BJ (cell line): ENCODE measurements at regions not wholly inside any gene's neighbourhood (a gene's known extent, or its start where the extent isn't known, plus 50 kb on each side); places are given as distances from the start of the nearest gene placed in this dataset.

Experiments used
- CTCF ChIA-PET: fragments of 350-600 bp; formaldehyde crosslinking; extraction: SDS; loops from one replicate; lab custom pipeline; 2021; ENCODE audit warnings: antibody characterized with exemption, inconsistent platforms; lab: Yijun Ruan, JAX
- POLR2A ChIA-PET: fragments of 300-600 bp; sonication (Branson Sonifier 250); formaldehyde crosslinking; extraction: SDS; loops from one replicate; lab custom pipeline; 2021; ENCODE audit warnings: antibody characterized with exemption; lab: Charles Lee
- DNase-seq: peaks from one replicate; pipeline ENCODE4 v3.0.0-alpha.2; 2011; ENCODE audit warnings: low read depth
- H3K27me3 ChIP-seq: 2 replicates; pipeline ENCODE4 v1.6.0; 2011; ENCODE audit warnings: low read length; ENCODE audit not compliant: control insufficient read depth, insufficient read depth
- H3K36me3 ChIP-seq: 2 replicates; pipeline ENCODE4 v1.5.1; 2011; ENCODE audit warnings: low read length; ENCODE audit not compliant: control insufficient read depth, insufficient read depth
- H3K4me3 ChIP-seq: 2 replicates; pipeline ENCODE4 v1.5.1; 2011; ENCODE audit warnings: low read depth, mild to moderate bottlenecking, control low read depth, low read length
- CTCF ChIP-seq: IDR thresholded peaks from 2 replicates; pipeline ENCODE4 v1.5.1; 2011; ENCODE audit warnings: low read depth, mild to moderate bottlenecking, control low read depth, inconsistent platforms, low read length, moderate library complexity; ENCODE audit not compliant: insufficient read depth

- POLR2A ChIA-PET = no interaction called here
- no peak for TF ChIP-seq CTCF
- Histone ChIP-seq H3K4me3 (no peak overlapping the region), H3K27me3 (no peaks in the 10 kb centered on the region), H3K36me3 (no peaks in the 10 kb centered on the region)
- CTCF ChIA-PET = no interaction called here
- DNase-seq = no peak
Observed at GRCh38 chr20:55229451-55229850, 754.1 kb downstream of the DOK5 start.

GRCh38 chr20:55216525-55217242 lies 741.3 kb downstream of the DOK5 start:
- no peak for DNase-seq
- Histone ChIP-seq H3K27me3 (no peaks in the 10 kb centered on the region), H3K4me3 (no peak overlapping the region), H3K36me3 (no peaks in the 10 kb centered on the region)
- TF ChIP-seq CTCF = no peak
- POLR2A ChIA-PET = no interaction called here
- CTCF ChIA-PET = no interaction called here

GRCh38 chr20:55213653-55214052 lies 738.3 kb downstream of the DOK5 start:
- DNase-seq = no peak
- no peak for TF ChIP-seq CTCF
- POLR2A ChIA-PET = no interaction called here
- Histone ChIP-seq H3K4me3 (no peak overlapping the region), H3K27me3 (no peaks in the 10 kb centered on the region), H3K36me3 (no peaks in the 10 kb centered on the region)
- CTCF ChIA-PET = no interaction called here

- TF ChIP-seq CTCF = no peak
- Histone ChIP-seq H3K36me3 (no peaks in the 10 kb centered on the region), H3K4me3 (no peak overlapping the region), H3K27me3 (no peaks in the 10 kb centered on the region)
- no peak for DNase-seq
- POLR2A ChIA-PET = no interaction called here
- CTCF ChIA-PET = no interaction called here
Observed at GRCh38 chr20:55211481-55211880, 736.1 kb downstream of the DOK5 start.

- ChIA-PET POLR2A (no interaction called here), CTCF (no interaction called here)
- Histone ChIP-seq H3K4me3 (no peak overlapping the region), H3K27me3 (no peaks in the 10 kb centered on the region), H3K36me3 (no peaks in the 10 kb centered on the region)
- no peak for DNase-seq
- no peak for TF ChIP-seq CTCF
Observed at GRCh38 chr20:55205665-55206064, 730.3 kb downstream of the DOK5 start.
